GM20431 (cell line): ENCODE measurements at regions not wholly inside any gene's neighbourhood (a gene's known extent, or its start where the extent isn't known, plus 50 kb on each side); places are given as distances from the start of the nearest gene placed in this dataset.
"Not testable (repeated sequence)": the region's sequence is repeated elsewhere in the genome, so short reads cannot be mapped to it uniquely, and the experiment has no call there.

Experiments used
- in situ Hi-C: fragments of 300-500 bp; cut with MseI, MboI; formaldehyde crosslinking; loops from one replicate; pipeline ENCODE4 v1.15.0; 2020; ENCODE audit warnings: low sequenced_read_pairs; ENCODE audit not compliant: unreplicated experiment

- in situ Hi-C loops: not testable (repeated sequence)
Measured at GRCh38 chrY:7588176-7588575, 676.6 kb upstream of the AMELY start.

- in situ Hi-C loops: no loop called here
Measured at GRCh38 chrY:7562541-7562940, 651.0 kb upstream of the AMELY start.

DNA sequence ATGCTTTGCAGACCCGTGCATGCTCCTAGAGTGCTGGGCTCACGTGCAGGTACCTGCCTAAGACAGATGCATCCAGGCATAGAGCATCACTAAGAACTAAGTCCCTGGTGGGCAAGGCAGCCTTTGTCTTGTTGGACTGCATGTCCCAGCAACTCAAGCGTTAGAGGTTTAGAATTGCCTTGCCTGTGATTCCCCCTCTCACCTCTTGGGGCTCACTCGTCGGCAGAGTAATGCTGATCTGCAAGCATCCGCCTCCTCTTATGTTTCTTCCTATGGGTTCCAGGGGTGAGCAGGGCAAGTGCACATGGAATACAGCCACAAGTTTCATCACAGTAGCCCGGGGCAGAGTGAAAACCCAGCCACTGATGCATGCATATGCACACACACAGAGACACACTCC lies 646.1 kb upstream of the AMELY start:
- in situ Hi-C loops: no loop called here

GRCh38 chrY:7555006-7555405 lies 643.5 kb upstream of the AMELY start:
- in situ Hi-C loops: no loop called here

DNA sequence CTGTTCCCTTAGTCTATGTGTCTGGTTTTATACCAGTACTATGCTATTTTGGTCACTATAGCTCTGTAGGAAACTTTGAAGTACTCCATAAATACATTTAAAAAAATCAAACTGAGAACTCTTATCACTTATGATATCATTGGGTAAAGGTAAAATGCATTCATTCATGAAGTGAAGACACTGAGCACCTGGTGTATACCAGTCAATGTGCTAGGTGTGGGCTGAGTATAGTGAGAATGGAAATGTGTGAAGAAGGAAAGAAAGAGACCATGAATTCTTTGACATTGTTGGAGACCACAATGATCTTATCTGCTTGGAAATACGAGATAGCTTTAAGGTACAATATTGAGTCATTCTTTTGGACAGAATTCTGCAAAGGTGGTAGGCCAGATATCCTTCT lies 633.5 kb upstream of the AMELY start:
- in situ Hi-C loops: no loop called here

- in situ Hi-C loops: no loop called here
Measured at GRCh38 chrY:7544172-7544770, 632.7 kb upstream of the AMELY start.

- in situ Hi-C loops: no loop called here
Measured at GRCh38 chrY:7543506-7543905, 632.0 kb upstream of the AMELY start.

GRCh38 chrY:7542256-7542858 lies 630.8 kb upstream of the AMELY start:
- in situ Hi-C loops: no loop called here

GRCh38 chrY:7529396-7529795 lies 617.8 kb upstream of the AMELY start:
- in situ Hi-C loops: no loop called here

- in situ Hi-C loops: not testable (repeated sequence)
Measured at GRCh38 chrY:7527568-7527967, 616.0 kb upstream of the AMELY start.

GRCh38 chrY:7518387-7518786 lies 606.8 kb upstream of the AMELY start:
- in situ Hi-C loops: no loop called here

DNA sequence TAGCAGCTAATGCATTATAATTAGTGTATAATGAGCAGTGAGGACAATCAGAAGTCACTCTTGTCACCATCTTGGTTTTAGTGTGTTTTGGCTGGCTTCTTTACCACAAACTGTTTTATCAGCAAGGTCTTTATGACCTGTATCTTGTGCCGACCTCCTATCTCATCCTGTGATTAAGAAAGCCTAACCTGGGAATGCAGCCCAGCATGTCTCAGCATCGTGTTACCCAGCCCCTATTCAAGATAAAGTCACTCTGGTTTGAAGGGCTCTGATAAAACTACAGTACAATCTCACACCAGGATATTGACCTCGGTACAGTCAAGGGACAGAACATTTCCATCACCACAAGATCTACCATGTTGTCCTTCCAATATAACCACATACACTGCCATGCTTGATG lies 604.7 kb upstream of the AMELY start:
- in situ Hi-C loops: no loop called here

GRCh38 chrY:7515812-7516211 lies 604.3 kb upstream of the AMELY start:
- in situ Hi-C loops: no loop called here

DNA sequence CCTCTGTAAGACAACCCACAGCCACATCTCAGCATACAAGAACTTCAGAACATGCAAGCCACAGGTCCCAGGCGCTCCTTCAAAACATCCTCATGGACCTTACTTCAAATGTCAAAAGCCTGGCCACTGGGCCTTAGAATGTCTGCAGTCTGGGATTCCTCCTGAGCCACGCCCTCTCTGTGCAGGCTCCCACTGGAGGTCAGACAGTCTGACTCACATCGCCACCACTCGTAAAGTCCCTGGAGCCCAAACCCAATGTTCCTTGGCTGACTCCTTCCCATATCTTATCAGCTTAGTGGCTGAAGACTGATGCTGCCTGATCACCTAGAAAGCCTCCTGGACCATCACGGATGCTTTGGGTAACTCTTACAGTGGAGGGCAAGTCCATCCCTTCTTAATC lies 591.3 kb upstream of the AMELY start:
- in situ Hi-C loops: no loop called here

DNA sequence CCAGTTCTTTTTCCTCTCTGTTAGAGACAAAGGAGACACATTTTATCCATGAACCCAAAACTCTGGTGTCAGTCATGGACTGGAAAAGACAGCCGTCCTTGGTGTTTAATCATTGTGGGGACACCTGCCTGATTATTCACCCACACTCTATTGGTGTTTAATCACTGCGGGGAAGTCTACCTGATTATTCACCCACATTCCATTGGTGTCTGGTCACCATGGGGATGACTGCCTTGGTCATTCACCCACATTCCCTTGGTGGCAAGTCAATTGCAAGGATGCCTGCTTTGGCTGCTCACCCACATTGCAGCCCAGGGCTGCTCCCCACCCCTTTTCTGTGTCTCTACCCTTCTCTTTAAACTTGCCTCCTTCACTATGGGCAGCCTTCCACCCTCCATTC lies 589.7 kb upstream of the AMELY start:
- in situ Hi-C loops: no loop called here

DNA sequence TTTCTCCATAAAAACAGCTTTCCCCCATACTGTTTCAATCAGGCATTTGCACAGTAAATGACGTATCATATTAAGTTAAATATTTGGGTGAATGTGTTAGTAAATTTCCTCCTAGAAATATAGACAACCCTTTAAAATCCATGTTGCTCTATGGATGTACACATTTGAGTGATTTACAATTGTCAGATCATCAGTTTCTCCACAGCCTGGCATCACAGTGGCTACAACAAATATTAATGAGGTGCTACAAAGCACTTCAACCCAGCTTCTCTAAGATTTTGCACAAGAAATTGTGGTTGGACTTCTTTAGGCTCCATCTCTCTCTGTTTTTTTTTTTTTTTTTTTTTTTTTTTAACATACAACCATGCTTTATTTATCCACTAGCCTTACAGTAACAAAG lies 584.4 kb upstream of the AMELY start:
- in situ Hi-C loops: no loop called here

DNA sequence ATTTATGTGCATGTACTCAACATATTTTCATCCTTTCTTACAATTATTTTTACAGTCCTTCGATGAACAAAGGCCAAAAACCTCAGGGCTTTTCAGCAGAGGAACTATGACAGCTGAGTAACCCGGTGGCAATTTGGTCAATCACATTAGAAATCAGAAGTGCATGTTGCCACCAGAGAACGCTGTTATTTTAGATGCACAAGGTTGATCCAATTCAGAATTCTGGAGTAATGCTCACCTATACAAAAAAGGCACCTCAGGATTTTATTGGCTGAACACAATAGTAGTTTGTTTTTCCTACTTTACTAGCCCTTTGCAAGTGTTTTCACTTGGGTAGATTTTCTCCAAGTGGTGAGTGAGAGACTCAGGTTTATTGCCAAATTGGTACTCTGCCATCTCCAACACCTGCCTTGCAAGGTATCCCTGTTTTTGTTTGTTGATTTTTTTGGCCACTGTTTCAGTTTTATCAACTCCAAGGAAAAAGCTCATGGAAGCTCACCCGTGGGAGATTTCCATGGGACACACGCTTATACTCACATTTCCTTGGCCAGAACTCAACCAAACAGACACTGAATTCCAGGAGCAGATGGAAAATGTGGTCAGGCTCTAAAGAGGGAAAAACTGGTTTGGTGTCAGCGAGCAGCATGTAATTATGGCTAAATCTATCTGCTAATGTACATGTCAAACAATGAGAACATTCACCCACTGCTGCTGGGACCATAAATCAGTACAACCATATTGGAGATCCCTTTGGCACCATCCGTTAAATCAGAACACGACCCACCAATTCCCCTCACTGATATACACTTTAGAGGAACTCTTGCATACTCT lies 573.1 kb upstream of the AMELY start:
- in situ Hi-C loops: not testable (repeated sequence)

DNA sequence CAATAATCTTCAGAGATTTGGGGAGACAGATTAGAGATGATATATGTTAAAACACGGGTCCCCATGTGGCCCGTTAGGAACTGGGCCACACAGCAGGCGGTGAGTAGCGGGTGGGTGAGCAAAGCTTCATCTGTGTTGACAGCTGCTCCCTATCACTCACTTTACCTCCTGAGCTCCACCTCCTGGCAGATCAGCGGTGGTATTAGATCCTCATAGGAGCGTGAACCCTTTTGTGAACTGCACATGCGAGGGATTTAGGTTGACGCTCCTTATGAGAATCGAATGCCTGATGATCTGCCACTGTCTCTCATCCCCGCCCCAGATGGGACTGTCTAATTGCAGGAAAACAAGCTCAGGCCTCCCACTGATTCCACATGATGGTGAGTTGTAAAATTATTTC lies 560.4 kb upstream of the AMELY start:
- in situ Hi-C loops: no loop called here

DNA sequence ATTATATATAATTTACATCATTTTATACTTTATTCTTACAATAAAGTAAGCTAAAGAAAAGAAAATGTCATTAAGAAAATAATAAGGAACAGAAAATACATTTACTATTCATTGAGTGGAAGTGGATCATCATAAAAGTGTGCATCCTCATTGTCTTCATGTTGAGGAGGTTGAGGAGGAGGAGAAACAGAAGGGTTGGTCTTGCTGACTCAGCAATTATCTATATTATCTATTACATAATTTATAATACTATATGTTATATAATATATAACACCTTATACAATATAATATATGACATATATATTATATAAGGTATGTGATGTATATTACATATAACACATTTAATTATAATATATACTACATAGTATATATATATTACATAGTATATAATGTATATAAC lies 558.5 kb upstream of the AMELY start:
- in situ Hi-C loops: no loop called here

DNA sequence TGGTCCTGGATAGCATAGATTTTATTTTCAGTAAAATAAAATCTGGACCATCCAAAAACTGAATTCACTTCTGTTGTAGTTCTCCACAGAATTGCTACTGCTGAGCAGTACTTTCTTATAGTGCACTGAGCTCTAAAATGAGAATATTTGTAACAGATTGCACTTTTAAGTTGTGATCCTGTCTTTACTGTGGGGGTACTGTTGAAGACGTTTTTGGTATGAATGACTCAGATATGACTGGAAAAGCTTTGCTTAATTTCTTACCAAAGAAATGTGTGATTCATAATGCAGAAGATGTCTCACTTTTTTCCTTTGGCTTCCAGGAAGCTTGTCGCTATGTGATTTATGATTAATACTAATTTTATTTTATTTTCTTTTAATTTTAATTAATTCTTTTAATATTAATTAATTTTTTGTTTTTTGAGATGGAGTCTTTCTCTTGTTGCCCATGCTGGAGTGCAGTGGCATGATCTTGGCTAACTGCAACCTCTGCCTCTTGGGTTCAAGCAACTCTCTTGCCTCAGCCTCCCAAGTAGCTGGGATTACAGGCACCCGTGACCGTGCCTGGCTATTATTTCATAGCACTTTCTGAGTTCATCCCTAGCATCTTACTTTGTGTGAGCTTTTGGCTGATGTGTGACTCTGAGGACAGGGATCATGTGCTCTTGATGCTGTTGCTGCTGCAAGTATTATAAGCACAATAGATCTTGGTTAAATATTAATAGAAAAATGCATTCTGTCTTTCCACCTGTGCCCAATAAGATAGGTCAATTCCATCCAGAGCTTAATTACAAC lies 557.6 kb upstream of the AMELY start:
- in situ Hi-C loops: no loop called here
